Spinal cord (tissue), 9 donors: ENCODE measurements at regions not wholly inside any gene's neighbourhood (a gene's known extent, or its start where the extent isn't known, plus 50 kb on each side); places are given as distances from the start of the nearest gene placed in this dataset.

ENCODE experiments used
- DNase-seq, 6 donors: peaks; one replicate each; pipeline versions ENCODE4 v3.0.0 to v3.0.0-alpha.2; 2013 to 2015; ENCODE audit warnings: low spot score in 6 of 6, low read depth in 4 of 6
- H3K27ac ChIP-seq: one replicate; pipeline ENCODE4 v1.5.1; 2013; ENCODE audit warnings: low read depth, low read length, control low read depth
- H3K27me3 ChIP-seq: one replicate; pipeline ENCODE4 v1.6.1; 2013; ENCODE audit warnings: low read length; ENCODE audit not compliant: control insufficient read depth, insufficient read depth
- H3K36me3 ChIP-seq: one replicate; pipeline ENCODE4 v1.6.1; 2013; ENCODE audit warnings: low read length; ENCODE audit not compliant: control insufficient read depth, insufficient read depth
- H3K4me1 ChIP-seq: one replicate; pipeline ENCODE4 v1.6.1; 2013; ENCODE audit warnings: low read length; ENCODE audit not compliant: control insufficient read depth, insufficient read depth
- H3K4me3 ChIP-seq: one replicate; pipeline ENCODE4 v1.5.1; 2013; ENCODE audit warnings: low read depth, low read length, control low read depth
- H3K9me3 ChIP-seq: one replicate; pipeline ENCODE4 v1.6.1; 2013; ENCODE audit warnings: low read length; ENCODE audit not compliant: control insufficient read depth, insufficient read depth
- WGBS: methylation state at CpG from one replicate; pipeline ENCODE4 v1.1.5; 2013; ENCODE audit warnings: missing lambda C conversion rate; ENCODE audit not compliant: insufficient coverage; 5-methylcytosine and 5-hydroxymethylcytosine counted together
- donor health status: healthy.

- Histone ChIP-seq H3K4me1 (no peaks in the 10 kb centered on the region), H3K36me3 (no peaks in the 10 kb centered on the region), H3K4me3 (no peak overlapping the region), H3K27me3 (no peaks in the 10 kb centered on the region), H3K9me3 (no peaks in the 10 kb centered on the region), H3K27ac (no peak overlapping the region)
- no CpG with 5 or more reads among the region's 1 CpG for WGBS
- DNase-seq, result no peak
These were observed 91.0 kb upstream of the CARD18 start for GRCh38 chr11:105230586-105230985.

GRCh38 chr11:105229761-105230160, 90.2 kb upstream of the CARD18 start:
- no peaks in the 10 kb centered on the region for H3K9me3 ChIP-seq
- WGBS, result 100% methylated on average over 1 of the region's 2 CpGs
- no peak overlapping the region for H3K4me3 ChIP-seq
- H3K36me3 ChIP-seq, result no peaks in the 10 kb centered on the region
- no peaks in the 10 kb centered on the region for H3K27me3 ChIP-seq
- no peak overlapping the region for H3K27ac ChIP-seq
- DNase-seq, result no peak
- no peaks in the 10 kb centered on the region for H3K4me1 ChIP-seq

DNA sequence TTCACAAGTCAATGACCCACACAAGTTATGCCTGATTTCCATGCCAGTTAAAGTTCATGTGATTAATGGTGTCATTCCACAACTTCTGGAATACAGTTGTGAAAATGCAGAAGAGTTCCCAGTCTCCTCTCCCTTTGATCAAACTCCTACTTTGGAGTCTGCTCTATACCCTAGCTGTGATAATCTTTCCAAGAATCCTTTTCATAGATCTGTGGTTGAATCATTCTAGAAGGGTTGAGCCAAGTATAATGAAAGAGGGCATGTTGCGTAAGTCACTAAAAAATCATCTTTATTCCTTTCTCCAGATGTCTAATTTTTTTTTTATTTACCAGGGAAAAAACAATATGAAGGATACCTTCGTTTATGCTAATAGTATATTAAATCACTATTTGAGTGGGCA, 89.7 kb upstream of the CARD18 start:
- no peak overlapping the region for H3K4me3 ChIP-seq
- DNase-seq, result no peak
- no peaks in the 10 kb centered on the region for H3K9me3 ChIP-seq
- H3K27me3 ChIP-seq, result no peaks in the 10 kb centered on the region
- no peaks in the 10 kb centered on the region for H3K4me1 ChIP-seq
- H3K36me3 ChIP-seq, result no peaks in the 10 kb centered on the region
- no peak overlapping the region for H3K27ac ChIP-seq
- no CpG with 5 or more reads among the region's 2 CpGs for WGBS

DNA sequence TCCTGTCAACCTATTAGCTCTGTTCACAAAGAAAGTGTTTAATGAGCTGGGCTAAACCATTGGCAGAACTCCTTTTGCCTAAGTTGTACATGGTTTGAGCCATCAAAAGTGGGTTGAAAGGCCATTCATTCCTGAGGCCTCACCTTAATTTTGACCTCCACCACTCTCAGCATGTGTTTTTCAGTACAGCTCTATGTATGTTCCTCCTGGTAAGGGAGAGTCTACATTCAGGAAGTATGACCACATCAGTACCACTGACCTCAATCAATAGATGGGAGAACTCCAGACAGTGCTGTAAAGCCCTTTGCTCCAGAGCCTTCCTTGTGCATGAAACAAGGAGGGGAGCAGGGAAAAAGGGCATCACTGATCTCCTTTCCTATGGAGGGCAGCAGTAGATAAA, 87.8 kb upstream of the CARD18 start:
- Histone ChIP-seq H3K4me1 (no peaks in the 10 kb centered on the region), H3K36me3 (no peaks in the 10 kb centered on the region), H3K9me3 (no peaks in the 10 kb centered on the region), H3K27me3 (no peaks in the 10 kb centered on the region), H3K27ac (no peak overlapping the region), H3K4me3 (no peak overlapping the region)
- DNase-seq, result no peak

DNA sequence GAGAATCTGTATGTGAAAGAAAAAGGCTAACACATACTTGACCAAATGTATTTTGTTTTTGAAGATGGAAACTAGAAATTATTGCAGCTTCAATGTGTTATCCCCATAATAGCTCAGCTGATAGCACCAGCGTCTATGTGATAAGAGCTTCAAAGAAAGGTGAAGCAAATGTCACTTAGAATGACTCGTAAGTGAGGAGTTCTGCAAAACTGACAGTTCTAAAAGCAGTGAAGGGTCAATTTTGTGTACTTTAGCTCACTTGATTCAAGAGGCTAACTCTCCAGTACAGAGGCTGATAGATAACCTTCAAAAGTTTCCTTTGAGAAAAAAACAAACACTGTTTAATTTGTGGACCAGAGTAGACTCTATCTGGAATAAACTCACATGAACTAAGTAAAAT, 87.2 kb upstream of the CARD18 start:
- no peaks in the 10 kb centered on the region for H3K36me3 ChIP-seq
- H3K9me3 ChIP-seq, result no peaks in the 10 kb centered on the region
- no peak overlapping the region for H3K27ac ChIP-seq
- H3K4me3 ChIP-seq, result no peak overlapping the region
- H3K4me1 ChIP-seq, result no peaks in the 10 kb centered on the region
- 79% methylated on average over 2 of the region's 2 CpGs for WGBS
- no peak for DNase-seq
- no peaks in the 10 kb centered on the region for H3K27me3 ChIP-seq

DNA sequence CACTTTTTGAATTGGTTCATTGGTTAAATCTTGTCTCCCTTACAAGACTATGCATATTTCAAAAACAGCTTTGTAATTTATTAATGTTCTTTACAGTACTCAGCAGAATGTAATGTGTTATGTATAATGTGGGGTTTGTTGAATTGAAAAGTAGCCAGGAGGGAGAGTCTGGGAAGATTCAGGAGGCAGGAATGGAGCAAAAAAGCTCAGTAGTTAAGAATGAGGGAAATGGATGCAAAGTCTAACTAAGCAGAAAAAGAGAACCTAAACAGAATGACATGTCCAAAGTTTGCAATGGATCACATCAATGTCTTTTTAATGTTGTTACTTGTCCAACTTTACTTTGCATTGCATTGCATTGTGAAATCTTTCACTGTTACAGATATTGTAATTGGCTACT, 86.5 kb upstream of the CARD18 start:
- DNase-seq, result no peak
- H3K27ac ChIP-seq, result no peak overlapping the region
- H3K9me3 ChIP-seq, result no peaks in the 10 kb centered on the region
- no peak overlapping the region for H3K4me3 ChIP-seq
- no peaks in the 10 kb centered on the region for H3K36me3 ChIP-seq
- no peaks in the 10 kb centered on the region for H3K4me1 ChIP-seq
- H3K27me3 ChIP-seq, result no peaks in the 10 kb centered on the region

DNA sequence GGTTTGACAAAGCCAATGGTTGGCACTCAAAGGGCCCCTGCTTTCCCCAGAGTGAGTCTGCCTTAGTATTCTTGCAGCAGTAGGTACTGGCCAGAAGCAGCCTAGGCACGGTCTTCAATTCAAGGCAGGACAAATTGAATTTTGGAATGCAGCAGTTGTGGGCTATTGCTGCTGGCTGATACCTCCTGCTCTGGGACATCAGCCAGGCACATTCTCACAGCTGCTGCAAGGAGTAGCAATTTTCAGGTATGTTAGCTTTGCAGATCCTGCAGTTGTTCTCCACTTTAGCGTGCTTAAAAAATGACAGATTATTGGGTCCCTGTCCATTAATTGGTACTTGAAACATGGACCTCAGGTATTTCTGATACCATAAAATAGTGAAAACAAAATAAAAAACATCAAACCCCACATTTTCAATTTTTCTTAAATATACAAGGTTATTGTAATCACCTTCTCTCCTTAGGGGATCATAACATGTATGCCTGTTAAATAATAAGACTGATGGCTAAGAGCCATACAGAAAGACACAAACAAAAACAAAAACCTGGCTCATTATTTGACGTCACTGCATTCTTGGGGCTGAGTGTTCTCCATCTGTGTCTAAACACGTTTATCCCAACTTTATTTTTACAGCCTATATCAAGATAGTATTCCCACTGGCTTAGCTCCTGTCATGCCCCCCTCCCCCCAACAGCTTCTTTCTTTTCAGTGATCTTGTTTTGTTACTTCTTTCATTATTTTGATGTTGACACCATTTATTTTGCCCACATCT, 85.1 kb upstream of the CARD18 start:
- Histone ChIP-seq H3K27me3 (no peaks in the 10 kb centered on the region), H3K4me3 (no peak overlapping the region), H3K4me1 (no peaks in the 10 kb centered on the region), H3K9me3 (no peaks in the 10 kb centered on the region), H3K36me3 (no peaks in the 10 kb centered on the region), H3K27ac (no peak overlapping the region)
- DNase-seq, result no peak
- WGBS, result 48% methylated on average over 3 of the region's 4 CpGs

DNA sequence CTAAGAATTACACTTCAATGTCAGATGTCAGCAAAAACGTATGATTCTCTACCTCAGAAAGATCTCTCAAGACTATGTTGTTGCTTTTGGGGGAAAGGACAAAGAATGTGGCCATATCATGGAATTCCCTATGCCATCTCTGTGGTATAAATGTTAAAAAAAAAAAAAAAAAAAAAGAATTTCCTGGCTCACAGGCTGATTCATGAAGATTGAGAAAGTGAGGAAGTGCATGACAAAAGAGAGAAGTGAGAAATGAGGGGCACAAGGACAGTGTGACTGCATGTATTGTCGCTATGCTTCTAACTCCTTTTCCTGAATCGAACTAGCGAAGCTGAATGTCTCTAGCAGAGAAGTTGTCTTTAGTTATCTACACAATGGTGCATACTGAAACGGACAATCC, 80.6 kb upstream of the CARD18 start:
- Histone ChIP-seq H3K9me3 (no peaks in the 10 kb centered on the region), H3K4me3 (no peak overlapping the region), H3K27me3 (no peaks in the 10 kb centered on the region), H3K27ac (no peak overlapping the region), H3K4me1 (no peaks in the 10 kb centered on the region), H3K36me3 (no peaks in the 10 kb centered on the region)
- no peak for DNase-seq
- no CpG with 5 or more reads among the region's 5 CpGs for WGBS

- Histone ChIP-seq H3K9me3 (no peaks in the 10 kb centered on the region), H3K36me3 (no peaks in the 10 kb centered on the region), H3K27ac (no peak overlapping the region), H3K4me1 (no peaks in the 10 kb centered on the region), H3K27me3 (no peaks in the 10 kb centered on the region), H3K4me3 (no peak overlapping the region)
- WGBS, result no CpG with 5 or more reads among the region's 7 CpGs
- DNase-seq, result no peak
These were observed 80.1 kb upstream of the CARD18 start for GRCh38 chr11:105219670-105220069.

DNA sequence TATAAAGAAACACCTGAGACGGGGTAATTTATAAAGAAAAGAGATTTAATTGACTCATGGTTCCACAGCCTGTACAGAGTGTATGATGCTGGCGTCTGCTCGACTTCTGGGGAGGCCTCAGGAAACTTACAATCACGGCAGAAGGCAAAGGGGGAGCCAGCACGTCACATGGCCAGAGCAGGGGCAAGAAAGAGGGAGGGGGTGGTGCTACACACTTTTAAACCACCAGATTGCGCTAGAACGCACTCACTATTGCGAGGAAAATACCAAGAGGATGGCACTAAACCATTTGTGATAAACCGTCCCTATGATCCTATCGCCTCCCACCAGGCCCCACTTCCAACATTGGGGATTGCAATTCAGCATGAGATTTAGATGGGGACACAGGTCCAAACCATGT, 79.7 kb upstream of the CARD18 start:
- no peak for DNase-seq
- no peaks in the 10 kb centered on the region for H3K27me3 ChIP-seq
- WGBS, result 85% methylated on average over 4 of the region's 10 CpGs

More for the DNA sequence above, 79.7 kb upstream of the CARD18 start:
- no peaks in the 10 kb centered on the region for H3K4me1 ChIP-seq
- H3K27ac ChIP-seq, result no peak overlapping the region
- no peaks in the 10 kb centered on the region for H3K9me3 ChIP-seq
- H3K36me3 ChIP-seq, result no peaks in the 10 kb centered on the region
- no peak overlapping the region for H3K4me3 ChIP-seq
